ENCODE measurements at regions not wholly inside any gene's neighbourhood (a gene's known extent, or its start where the extent isn't known, plus 50 kb on each side); places are given as distances from the start of the nearest gene placed in this dataset.

DNA sequence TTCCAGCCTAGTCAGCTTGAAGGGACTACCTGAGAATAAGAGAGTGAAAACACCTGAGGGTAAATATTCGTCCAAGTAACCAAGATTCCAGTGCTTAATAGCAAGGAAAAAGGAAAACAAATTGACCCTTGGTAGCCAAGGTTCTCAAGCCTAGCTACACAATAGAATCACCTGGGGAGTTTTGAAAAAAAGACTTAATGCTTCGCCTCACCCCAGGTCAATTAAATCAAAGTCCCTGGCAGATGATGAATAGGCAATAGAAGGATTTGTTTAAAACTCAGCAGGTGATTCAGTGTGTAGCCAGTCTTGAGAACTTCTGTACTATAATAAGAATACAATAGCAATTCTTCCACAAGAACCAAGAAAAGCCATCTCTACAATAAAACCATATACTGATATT lies 500.2 kb downstream of the XIRP2 start:
- Histone ChIP-seq H3K4me3 (no peak overlapping the region), H3K27ac (no peak overlapping the region), H3K4me1 (no peaks in the 10 kb centered on the region), H3K27me3 (replicated peaks in 1 of 7) (no peaks in the 10 kb centered on the region), H3K36me3 (no peaks in the 10 kb centered on the region), H3K9me3 (no peaks in the 10 kb centered on the region)
- DNase-seq = no peak
- intact Hi-C loops (cut with DNase I; ENCODE audit: low total_unique reads) = no loop called here
- TF ChIP-seq POLR2AphosphoS5 (IDR thresholded peaks at IDR 0.05) (no peak), POLR2A (IDR thresholded peaks at IDR 0.05) (no peak)
- TF ChIP-seq, protein P1, sequence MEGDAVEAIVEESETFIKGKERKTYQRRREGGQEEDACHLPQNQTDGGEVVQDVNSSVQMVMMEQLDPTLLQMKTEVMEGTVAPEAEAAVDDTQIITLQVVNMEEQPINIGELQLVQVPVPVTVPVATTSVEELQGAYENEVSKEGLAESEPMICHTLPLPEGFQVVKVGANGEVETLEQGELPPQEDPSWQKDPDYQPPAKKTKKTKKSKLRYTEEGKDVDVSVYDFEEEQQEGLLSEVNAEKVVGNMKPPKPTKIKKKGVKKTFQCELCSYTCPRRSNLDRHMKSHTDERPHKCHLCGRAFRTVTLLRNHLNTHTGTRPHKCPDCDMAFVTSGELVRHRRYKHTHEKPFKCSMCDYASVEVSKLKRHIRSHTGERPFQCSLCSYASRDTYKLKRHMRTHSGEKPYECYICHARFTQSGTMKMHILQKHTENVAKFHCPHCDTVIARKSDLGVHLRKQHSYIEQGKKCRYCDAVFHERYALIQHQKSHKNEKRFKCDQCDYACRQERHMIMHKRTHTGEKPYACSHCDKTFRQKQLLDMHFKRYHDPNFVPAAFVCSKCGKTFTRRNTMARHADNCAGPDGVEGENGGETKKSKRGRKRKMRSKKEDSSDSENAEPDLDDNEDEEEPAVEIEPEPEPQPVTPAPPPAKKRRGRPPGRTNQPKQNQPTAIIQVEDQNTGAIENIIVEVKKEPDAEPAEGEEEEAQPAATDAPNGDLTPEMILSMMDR (IDR thresholded peaks at IDR 0.05 in 8 of 11, conservative IDR thresholded peaks at IDR 0.05 in 3 of 11) = no peak
- 67 to 77% (median 69%) methylated on average over 2 of the region's 2 CpGs for WGBS, 5 donors

DNA sequence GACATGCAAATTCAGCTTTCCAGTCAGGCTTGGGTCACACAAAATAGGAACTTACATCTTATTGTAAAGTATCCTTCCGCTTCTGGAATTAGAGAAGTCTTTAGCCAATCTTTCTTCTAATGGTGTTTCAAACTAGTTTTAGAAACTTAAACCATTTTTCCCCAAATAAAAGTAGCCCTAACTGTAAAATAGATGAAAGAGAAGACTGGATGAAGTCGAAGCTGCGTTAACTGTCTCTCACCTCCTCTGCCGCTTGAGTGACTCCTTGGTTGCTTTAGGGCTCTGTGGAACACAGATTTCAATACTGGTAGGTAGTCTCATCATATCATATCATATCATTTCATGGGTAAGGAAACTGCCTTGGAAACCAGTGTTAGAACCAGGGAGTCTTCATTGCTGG lies 498.4 kb downstream of the XIRP2 start:
- no peaks in the 10 kb centered on the region for H3K27me3 ChIP-seq (replicated peaks in 1 of 7)

DNA sequence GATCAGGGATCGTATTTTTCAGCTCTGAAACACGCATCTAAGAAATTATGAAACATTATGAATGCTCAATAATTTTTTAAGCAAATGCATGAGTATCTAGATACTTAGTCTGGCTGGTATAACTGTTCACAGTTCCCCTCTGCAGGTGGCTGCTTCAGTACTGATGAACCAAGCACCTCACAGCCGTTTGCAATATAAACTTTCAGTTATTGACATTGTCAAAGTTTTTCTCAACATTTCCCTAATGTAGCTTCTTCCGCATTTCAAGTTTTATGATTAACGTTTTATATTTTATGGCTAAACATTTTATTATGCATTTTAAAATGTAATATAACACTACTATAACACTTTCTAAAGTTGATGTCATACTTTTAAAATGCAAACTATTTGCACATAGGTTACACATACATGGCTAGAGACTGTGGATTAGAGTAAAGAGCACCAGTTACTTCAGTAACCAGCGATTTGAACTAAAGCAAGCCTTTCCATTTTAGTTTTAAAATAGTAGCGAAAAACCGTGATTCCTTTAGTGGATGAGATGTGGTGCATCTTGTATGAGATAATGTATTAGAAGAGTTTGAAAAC lies 495.4 kb downstream of the XIRP2 start:
- TF ChIP-seq, protein P1 (IDR thresholded peaks at IDR 0.05 in 8 of 11, conservative IDR thresholded peaks at IDR 0.05 in 3 of 11) = no peak
- TF ChIP-seq POLR2AphosphoS5 (IDR thresholded peaks at IDR 0.05) = no peak
- no peak for TF ChIP-seq POLR2A (IDR thresholded peaks at IDR 0.05)
- no peak for DNase-seq

More for the DNA sequence above, 498.4 kb downstream of the XIRP2 start:
- Histone ChIP-seq H3K36me3 (no peaks in the 10 kb centered on the region), H3K4me1 (no peaks in the 10 kb centered on the region), H3K9me3 (no peaks in the 10 kb centered on the region), H3K27ac (no peak overlapping the region), H3K4me3 (no peak overlapping the region)
- DNase-seq = no peak
- TF ChIP-seq, protein P1 (IDR thresholded peaks at IDR 0.05 in 8 of 11, conservative IDR thresholded peaks at IDR 0.05 in 3 of 11) = no peak
- TF ChIP-seq POLR2A (IDR thresholded peaks at IDR 0.05) = no peak
- no peak for TF ChIP-seq POLR2AphosphoS5 (IDR thresholded peaks at IDR 0.05)
- intact Hi-C loops (cut with DNase I; ENCODE audit: low total_unique reads) = no loop called here
- 89 to 92% (median 91%) methylated on average over 4 of the region's 4 CpGs for WGBS, 5 donors

DNA sequence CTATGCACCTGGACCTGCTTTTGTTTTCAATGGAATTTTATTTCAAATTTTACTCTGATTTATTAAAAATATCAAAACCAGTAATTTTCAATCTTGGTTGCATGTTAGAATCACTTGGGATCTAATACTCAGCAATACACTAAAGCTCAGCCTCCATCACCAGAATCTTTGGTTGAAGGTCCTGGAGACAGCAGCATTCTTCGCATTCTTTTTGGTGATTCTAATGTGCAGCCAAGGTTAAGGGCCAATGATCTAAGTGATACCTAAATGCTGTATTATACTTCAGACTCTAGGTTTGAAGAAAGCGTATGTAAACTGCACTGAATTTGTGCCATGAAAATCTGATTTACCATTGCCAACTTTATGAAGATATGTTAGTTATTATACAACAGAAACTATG lies 493.1 kb downstream of the XIRP2 start:
- Histone ChIP-seq H3K9me3 (peaks cover 0 to 15% (median 1%) of the 10 kb centered on the region in 8 donors), H3K4me3 (no peak overlapping the region), H3K36me3 (no peaks in the 10 kb centered on the region), H3K4me1 (no peaks in the 10 kb centered on the region), H3K27me3 (replicated peaks in 1 of 7) (no peaks in the 10 kb centered on the region), H3K27ac (no peak overlapping the region)
- DNase-seq = no peak
- WGBS, 5 donors = 87 to 95% (median 90%) methylated on average over 2 of the region's 2 CpGs
- TF ChIP-seq, protein P1 (IDR thresholded peaks at IDR 0.05 in 8 of 11, conservative IDR thresholded peaks at IDR 0.05 in 3 of 11) = no peak
- no peak for TF ChIP-seq POLR2AphosphoS5 (IDR thresholded peaks at IDR 0.05)
- no peak for TF ChIP-seq POLR2A (IDR thresholded peaks at IDR 0.05)
- intact Hi-C loops (cut with DNase I; ENCODE audit: low total_unique reads) = no loop called here

More for the DNA sequence above, 495.4 kb downstream of the XIRP2 start:
- WGBS, 5 donors = 80 to 89% (median 82%) methylated on average over 8 of the region's 8 CpGs
- no peaks in the 10 kb centered on the region for H3K27me3 ChIP-seq (replicated peaks in 1 of 7)
- H3K27ac ChIP-seq = no peak overlapping the region
- H3K4me3 ChIP-seq = no peak overlapping the region
- intact Hi-C loops (cut with DNase I; ENCODE audit: low total_unique reads) = no loop called here
- H3K9me3 ChIP-seq = peaks cover 0 to 5% (median 0%) of the 10 kb centered on the region in 8 donors
- no peaks in the 10 kb centered on the region for H3K4me1 ChIP-seq
- no peaks in the 10 kb centered on the region for H3K36me3 ChIP-seq
